ENCODE measurements at regions not wholly inside any gene's neighbourhood (a gene's known extent, or its start where the extent isn't known, plus 50 kb on each side); places are given as distances from the start of the nearest gene placed in this dataset.

GRCh38 chr13:109408591-109409382 is 377.6 kb downstream of the IRS2 start:
- no peak for TF ChIP-seq CTCF (IDR thresholded peaks at IDR 0.05 in 4 of 5, conservative IDR thresholded peaks at IDR 0.05 in 1 of 5)
- no peak for TF ChIP-seq POLR2A (IDR thresholded peaks at IDR 0.05)

Measured in gastrocnemius medialis (tissue), 4 donors.